ENCODE measurements at regions not wholly inside any gene's neighbourhood (a gene's known extent, or its start where the extent isn't known, plus 50 kb on each side); places are given as distances from the start of the nearest gene placed in this dataset.
"Not testable (repeated sequence)": the region's sequence is repeated elsewhere in the genome, so short reads cannot be mapped to it uniquely, and the experiment has no call there.

DNA sequence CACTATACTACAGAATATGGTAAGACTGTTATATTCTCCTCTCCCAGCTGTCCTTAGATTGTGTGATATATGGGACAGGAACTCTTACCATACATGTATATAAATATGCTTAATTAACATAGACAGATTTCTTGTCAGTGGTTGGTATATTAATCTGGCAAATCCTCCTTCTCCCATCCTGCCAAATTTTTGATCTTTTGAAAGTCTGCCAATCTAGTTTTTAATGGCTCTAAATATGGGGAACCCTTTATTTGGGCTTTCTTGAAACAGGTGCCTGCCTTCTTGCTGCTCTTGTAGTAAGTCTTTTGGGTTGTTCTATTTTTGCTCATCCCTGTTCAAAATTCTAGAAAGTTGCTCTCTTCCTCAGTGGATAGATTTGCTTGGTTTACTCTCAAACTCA lies 63.5 kb downstream of the SPATA31D1 start:
- no peak for DNase-seq

DNA sequence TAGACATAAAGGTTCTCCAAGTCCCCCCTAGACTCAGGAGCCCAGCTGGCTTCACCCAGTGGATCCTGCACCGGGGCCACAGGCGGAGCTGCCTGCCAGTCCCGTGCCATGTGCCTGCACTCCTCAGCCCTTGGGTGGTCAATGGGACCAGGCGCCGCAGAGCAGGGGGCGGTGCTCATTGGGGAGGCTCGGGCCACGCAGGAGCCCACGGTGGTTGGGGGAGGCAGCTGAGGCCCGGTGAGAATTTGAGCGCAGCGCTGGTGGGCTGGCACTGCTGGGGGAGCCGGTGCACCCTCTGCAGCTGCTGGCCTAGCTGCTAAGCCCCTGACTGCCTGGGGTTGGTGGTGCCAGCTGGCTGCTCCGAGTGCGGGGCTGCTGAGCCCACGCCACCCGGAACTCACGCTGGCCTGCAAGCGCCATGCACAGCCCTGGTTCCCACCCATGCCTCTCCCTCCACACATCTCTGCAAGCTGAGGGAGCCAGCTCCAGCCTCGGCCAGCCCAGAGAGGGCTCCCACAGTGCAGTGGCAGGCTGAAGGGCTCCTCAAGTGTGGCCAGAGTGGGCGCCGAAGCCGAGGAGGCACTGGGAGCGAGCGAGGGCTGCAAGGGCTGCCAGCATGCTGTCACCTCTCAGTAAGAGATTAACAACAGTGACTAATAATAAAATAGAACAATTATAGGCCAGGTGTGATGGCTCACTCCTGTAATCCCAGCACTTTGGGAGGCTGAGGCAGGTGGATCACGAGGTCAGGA lies 65.9 kb downstream of the SPATA31D1 start:
- no peak for DNase-seq

DNA sequence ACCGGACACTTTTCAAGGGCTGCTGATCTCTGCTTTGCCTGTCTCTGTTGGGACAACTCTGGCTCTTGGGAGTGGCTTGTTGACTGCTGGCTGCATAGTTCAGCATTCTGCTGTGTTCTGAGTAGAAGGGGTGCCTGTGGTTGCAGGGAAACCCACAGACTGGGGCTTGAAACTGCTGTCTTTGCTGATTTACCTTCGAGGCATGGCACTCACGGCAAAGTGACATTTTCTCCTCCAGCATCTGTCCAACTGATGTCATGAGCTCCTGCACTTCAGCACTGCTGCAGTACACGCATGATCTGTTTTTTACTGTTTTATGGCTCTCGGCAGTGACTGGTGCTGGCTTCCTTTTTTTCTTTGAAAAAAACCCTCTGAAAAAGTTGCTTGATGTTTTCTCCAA lies 69.2 kb downstream of the SPATA31D1 start:
- DNase-seq: no peak

- not testable (repeated sequence) for DNase-seq
These were observed 73.2 kb downstream of the SPATA31D1 start for GRCh38 chr9:82061801-82062200.

- DNase-seq: no peak
These were observed 73.7 kb downstream of the SPATA31D1 start for GRCh38 chr9:82062245-82062644.

GRCh38 chr9:82073551-82074543 lies 85.3 kb downstream of the SPATA31D1 start:
- DNase-seq: no peak

DNA sequence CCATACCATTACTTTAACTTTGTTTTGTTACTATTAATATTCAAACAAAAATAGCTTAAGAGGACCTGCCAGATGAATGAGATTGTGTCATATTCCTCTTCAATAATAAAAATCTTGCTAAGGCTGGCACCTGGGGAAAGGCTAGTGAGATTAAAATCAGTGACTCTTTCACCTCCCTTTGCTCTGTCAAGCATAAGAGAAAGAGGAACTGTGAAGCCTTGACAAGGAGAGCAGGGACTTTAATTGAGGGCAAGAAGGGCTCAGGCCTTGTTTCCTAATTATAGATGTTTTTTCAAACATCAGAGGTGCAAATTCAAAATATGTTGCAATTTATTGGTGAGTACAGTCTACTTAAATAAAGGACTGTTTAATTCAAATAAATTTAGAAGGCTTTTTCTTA lies 91.7 kb downstream of the SPATA31D1 start:
- no peak for DNase-seq

DNA sequence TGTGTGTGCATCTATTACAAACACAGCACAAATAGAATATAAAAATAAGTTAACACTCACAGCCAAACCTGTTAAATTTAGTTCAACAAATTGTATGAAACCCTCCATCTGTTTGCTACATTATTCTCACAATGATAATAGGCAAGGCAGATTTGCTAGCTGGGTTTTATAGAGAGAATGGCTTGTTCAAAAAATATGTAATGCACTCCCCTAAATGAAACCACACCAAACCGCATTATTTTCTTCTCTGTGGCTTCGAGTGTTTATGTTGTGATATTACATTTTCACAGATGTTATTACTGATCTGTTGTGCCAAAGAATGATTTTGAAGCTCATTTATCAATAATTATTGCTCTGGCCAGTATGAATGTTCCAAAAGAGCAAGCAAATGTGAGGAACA lies 92.9 kb downstream of the SPATA31D1 start:
- DNase-seq: peak in 1 of 2 donors; percentile 23

GRCh38 chr9:82082563-82082962 lies 94.0 kb downstream of the SPATA31D1 start:
- DNase-seq: no peak

GRCh38 chr9:82088591-82088990 lies 100.0 kb downstream of the SPATA31D1 start:
- DNase-seq: no peak

DNA sequence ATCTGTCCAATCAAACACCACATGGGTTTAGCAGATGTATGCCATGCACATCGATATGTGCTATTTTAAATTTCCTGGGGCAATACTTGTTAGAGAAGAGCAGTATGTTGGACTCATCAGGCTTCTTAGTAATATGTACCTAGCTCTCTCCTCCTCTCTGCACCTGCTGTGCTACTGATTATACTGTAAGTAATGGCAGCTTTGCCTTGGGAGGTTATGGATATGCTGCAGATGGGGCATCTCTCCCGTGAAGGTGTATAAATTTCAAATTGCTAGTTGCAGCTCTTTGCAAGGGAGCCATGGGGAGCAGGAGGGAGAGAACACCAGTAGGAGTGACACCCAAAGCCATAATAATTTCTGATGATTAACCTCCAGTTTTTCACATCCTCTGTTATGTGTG lies 101.5 kb downstream of the SPATA31D1 start:
- no peak for DNase-seq

DNA sequence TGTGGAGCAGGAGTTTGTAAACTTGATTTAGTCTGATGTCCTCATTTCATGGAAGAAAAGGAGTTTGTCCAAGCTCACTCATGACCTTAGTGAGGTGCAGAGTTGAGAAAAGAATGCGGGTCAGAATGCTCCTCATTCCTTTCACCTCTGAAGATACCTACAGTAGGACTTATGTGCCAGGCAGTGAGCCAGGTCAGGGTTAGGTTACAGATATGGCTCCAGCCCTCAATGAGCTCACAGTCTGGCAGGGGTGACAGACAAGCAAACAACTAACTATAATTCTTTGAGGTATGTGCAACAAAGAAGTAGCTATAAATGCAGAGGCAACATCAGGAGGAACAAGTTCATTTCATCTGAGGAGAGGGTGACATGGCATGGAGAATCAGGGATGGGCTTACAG lies 102.5 kb downstream of the SPATA31D1 start:
- no peak for DNase-seq

GRCh38 chr9:82091610-82092009 lies 103.0 kb downstream of the SPATA31D1 start:
- no peak for DNase-seq

- no peak for DNase-seq
These were observed 112.9 kb downstream of the SPATA31D1 start for GRCh38 chr9:82101475-82101874.

- DNase-seq: no peak
These were observed 115.7 kb downstream of the SPATA31D1 start for GRCh38 chr9:82104252-82104651.

- no peak for DNase-seq
These were observed 117.2 kb downstream of the SPATA31D1 start for GRCh38 chr9:82105729-82106128.

- DNase-seq: peak in 1 of 2 donors; percentile 8
These were observed 118.0 kb downstream of the SPATA31D1 start for GRCh38 chr9:82106536-82106935.

DNA sequence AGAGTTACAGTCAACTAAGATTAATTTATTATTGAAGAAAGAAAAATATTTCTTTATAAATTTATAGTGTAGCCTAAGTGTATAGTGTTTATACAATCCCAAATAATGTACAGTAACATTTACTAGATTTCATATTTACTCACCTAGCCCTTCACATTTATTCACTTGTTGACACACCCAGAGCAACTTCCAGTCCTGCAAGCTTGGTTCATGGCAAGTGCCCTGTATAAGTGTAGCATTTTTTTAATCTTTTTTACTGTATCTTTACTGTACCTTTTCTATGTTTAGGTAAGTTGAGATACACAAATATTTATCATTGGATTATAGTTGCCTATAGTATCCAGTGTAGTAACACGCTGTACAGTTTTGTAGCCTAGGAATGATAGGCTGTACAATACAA lies 119.9 kb downstream of the SPATA31D1 start:
- no peak for DNase-seq

DNA sequence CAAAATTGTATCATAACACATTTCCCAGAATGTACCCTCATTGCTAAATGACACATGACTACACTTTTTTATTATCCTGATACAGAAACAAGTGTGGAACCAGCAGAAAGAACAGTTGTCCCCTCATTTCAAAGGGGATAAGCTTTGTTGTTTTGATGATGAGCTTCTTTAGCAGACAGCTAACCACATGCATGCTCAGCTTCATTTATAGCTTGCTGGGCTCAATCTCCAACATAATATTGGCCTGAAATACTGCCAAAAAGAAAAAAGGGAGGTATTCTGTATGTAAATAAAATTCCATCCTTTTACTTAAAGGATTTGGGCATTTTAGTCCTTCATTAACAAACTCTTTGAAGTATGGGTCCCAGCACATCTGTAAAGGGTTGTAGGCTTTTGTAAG lies 120.4 kb downstream of the SPATA31D1 start:
- no peak for DNase-seq

GRCh38 chr9:82109626-82110025 lies 121.1 kb downstream of the SPATA31D1 start:
- DNase-seq: no peak

DNA sequence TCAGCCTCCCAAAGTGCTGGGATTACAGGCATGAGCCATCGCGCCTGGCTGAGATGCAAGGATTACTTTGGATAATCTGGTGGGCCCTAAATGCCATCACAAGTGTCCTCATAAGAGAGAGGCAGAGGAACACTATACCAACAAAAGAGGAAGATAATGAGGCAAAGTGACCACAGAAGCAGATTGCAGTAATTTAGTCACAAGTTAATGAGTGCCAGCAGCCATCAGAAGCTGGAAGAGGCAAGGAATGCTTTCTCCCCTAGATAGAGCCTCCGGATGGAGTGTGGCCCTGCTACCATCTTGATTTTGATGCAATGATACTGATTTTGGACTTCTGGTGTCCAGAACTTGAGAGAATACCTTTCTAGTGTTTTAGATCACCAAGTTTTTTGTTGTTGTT lies 122.3 kb downstream of the SPATA31D1 start:
- no peak for DNase-seq

DNA sequence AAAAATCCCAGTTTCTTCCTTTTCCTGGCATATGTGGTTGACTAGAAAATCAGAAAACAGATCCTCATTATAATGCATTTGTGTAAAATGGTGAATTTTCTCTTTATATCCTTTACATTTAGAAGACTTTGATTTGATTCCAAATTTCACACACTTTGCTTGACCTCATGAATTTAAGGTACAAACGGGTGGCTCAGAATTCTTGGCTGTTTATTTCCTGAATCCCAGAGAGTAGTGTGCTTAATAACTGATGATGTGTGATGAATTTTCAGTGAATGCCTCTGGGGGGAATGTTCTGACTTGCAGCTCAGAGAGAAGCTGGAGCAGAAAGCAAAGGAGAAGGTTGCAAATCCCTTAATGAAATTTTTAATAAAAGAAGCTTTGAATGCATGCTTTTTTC lies 126.8 kb downstream of the SPATA31D1 start:
- DNase-seq: peak in 1 of 2 donors; percentile 7

DNA sequence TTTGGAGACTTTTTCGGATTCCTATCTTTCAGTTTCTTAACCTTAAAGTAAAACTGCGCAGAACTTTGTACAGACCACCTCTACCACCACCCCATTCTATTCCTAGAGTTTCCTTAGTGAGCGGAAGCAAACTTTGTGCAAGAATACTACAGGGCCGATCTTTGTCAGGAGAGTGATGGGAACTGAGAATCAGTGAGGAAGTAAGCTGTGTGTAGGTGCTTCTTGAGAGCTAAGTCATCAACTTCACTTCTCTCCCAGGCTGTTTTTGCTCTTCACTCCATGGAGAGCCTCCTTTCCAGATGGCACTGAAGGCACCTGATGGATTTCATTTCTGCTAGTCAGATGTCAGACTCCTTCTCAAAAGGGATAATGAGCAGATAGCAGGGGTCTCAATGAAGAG lies 127.3 kb downstream of the SPATA31D1 start:
- no peak for DNase-seq

GRCh38 chr9:82116556-82116955 lies 128.0 kb downstream of the SPATA31D1 start:
- no peak for DNase-seq
